ENCODE measurements at regions not wholly inside any gene's neighbourhood (a gene's known extent, or its start where the extent isn't known, plus 50 kb on each side); places are given as distances from the start of the nearest gene placed in this dataset.

- ATAC-seq (ENCODE audit: low FRiP score) (peak; percentile 30), DNase-seq (ENCODE audit: low spot score) (no peak)
- no peak for TF ChIP-seq CTCF (IDR thresholded peaks at IDR 0.05)
These were observed 95.7 kb downstream of the RFLNA start for GRCh38 chr12:124390442-124391097.

GRCh38 chr12:124389725-124390441 is 95.0 kb downstream of the RFLNA start:
- TF ChIP-seq CTCF (IDR thresholded peaks at IDR 0.05): no peak
- no peak for ATAC-seq (ENCODE audit: low FRiP score)
- no peak for DNase-seq (ENCODE audit: low spot score)

- no peak for TF ChIP-seq CTCF (IDR thresholded peaks at IDR 0.05)
- ATAC-seq (ENCODE audit: low FRiP score) (peak; percentile 57), DNase-seq (ENCODE audit: low spot score) (no peak)
These were observed 94.3 kb downstream of the RFLNA start for GRCh38 chr12:124389138-124389724.

GRCh38 chr12:124388679-124389137 is 93.8 kb downstream of the RFLNA start:
- ATAC-seq (ENCODE audit: low FRiP score) (peak; percentile 38), DNase-seq (ENCODE audit: low spot score) (no peak)
- no peak for TF ChIP-seq CTCF (IDR thresholded peaks at IDR 0.05)

- ATAC-seq (ENCODE audit: low FRiP score) (no peak), DNase-seq (ENCODE audit: low spot score) (no peak)
- no peak for TF ChIP-seq CTCF (IDR thresholded peaks at IDR 0.05)
These were observed 93.3 kb downstream of the RFLNA start for GRCh38 chr12:124388038-124388671.

- TF ChIP-seq CTCF (IDR thresholded peaks at IDR 0.05): no peak
- DNase-seq (ENCODE audit: low spot score): no peak
- no peak for ATAC-seq (ENCODE audit: low FRiP score)
These were observed 92.6 kb downstream of the RFLNA start for GRCh38 chr12:124387528-124387911.

Measured in omental fat pad (tissue), 3 donors.